ENCODE measurements at regions not wholly inside any gene's neighbourhood (a gene's known extent, or its start where the extent isn't known, plus 50 kb on each side); places are given as distances from the start of the nearest gene placed in this dataset.

DNA sequence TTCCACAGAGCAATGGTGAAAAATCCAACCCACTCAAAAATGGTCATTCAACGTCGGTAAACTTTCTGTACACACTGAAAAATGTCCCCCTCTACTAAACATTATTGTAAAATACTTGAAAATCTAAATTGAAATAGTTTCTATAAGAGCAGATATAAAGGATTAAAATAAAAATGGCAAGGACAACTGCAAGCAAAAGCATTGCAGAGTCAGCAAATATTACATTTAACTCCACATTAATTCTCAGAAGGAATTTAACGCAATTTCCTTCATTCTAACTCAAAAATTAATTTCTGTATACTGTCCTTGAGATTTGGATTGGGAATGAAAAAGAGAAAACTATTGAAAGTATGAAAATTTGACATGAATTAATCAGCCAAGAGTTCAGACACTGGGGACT, 64.4 kb upstream of the SSBP2 start:
- peaks cover 3% of the 10 kb centered on the region for H3K9me3 Mint-ChIP-seq (ENCODE audit: low read depth, unreplicated experiment)
- peaks cover 17% of the 10 kb centered on the region for H3K4me1 Mint-ChIP-seq (ENCODE audit: low read depth, unreplicated experiment)
- H3K27ac Mint-ChIP-seq (ENCODE audit: unreplicated experiment), result no peak overlapping the region
- BruUV-seq (replicated peaks), result no TSS peak
- H3K4me3 Mint-ChIP-seq (ENCODE audit: low read depth, unreplicated experiment), result no peak overlapping the region
- no peaks in the 10 kb centered on the region for H3K36me3 Mint-ChIP-seq (ENCODE audit: insufficient read depth, unreplicated experiment)
- DNase-seq, result no peak
- H3K27me3 Mint-ChIP-seq (ENCODE audit: unreplicated experiment), result no peaks in the 10 kb centered on the region
- intact Hi-C loops (cut with micrococcal nuclease; ENCODE audit: unreplicated experiment), result no loop called here
- CTCF ChIA-PET, result interaction anchor here (1.7 kb wide), 1 partner anchor 24 kb away, joined by 3 read pairs; no protein-coding TSS in a partner anchor
- TF ChIP-seq, protein P1, sequence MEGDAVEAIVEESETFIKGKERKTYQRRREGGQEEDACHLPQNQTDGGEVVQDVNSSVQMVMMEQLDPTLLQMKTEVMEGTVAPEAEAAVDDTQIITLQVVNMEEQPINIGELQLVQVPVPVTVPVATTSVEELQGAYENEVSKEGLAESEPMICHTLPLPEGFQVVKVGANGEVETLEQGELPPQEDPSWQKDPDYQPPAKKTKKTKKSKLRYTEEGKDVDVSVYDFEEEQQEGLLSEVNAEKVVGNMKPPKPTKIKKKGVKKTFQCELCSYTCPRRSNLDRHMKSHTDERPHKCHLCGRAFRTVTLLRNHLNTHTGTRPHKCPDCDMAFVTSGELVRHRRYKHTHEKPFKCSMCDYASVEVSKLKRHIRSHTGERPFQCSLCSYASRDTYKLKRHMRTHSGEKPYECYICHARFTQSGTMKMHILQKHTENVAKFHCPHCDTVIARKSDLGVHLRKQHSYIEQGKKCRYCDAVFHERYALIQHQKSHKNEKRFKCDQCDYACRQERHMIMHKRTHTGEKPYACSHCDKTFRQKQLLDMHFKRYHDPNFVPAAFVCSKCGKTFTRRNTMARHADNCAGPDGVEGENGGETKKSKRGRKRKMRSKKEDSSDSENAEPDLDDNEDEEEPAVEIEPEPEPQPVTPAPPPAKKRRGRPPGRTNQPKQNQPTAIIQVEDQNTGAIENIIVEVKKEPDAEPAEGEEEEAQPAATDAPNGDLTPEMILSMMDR (IDR thresholded peaks at IDR 0.05; ENCODE audit: unreplicated experiment), result no peak

DNA sequence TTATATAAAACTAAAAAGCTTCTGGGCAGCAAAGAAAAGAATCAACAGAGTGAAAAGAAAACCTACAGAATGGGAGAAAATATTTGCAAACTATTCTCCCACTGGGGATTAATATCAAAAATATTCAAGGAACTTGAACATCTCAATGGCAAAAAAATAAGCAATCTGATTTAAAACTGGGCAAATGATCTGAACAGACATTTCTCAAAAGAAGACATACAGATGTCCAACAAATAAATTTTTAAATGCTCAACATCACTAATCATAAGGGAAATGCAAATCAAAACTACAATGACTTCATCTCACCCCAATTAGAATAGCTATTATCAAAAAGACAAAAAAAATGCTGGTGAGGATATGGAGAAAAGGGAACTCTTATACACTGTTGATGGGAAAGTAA, 57.2 kb upstream of the SSBP2 start:
- CTCF ChIA-PET, result interaction anchor here (0.6 kb wide), 1 partner anchor 254 kb away, joined by 8 read pairs; no protein-coding TSS in a partner anchor
- BruUV-seq (replicated peaks), result no TSS peak
- Mint-ChIP-seq H3K27ac (ENCODE audit: unreplicated experiment) (no peak overlapping the region), H3K4me1 (ENCODE audit: low read depth, unreplicated experiment) (no peaks in the 10 kb centered on the region), H3K4me3 (ENCODE audit: low read depth, unreplicated experiment) (no peak overlapping the region), H3K27me3 (ENCODE audit: unreplicated experiment) (no peaks in the 10 kb centered on the region), H3K9me3 (ENCODE audit: low read depth, unreplicated experiment) (peaks cover 11% of the 10 kb centered on the region), H3K36me3 (ENCODE audit: insufficient read depth, unreplicated experiment) (no peaks in the 10 kb centered on the region)
- TF ChIP-seq, protein P1 (IDR thresholded peaks at IDR 0.05; ENCODE audit: unreplicated experiment), result no peak
- intact Hi-C loops (cut with micrococcal nuclease; ENCODE audit: unreplicated experiment), result no loop called here
- no peak for DNase-seq

DNA sequence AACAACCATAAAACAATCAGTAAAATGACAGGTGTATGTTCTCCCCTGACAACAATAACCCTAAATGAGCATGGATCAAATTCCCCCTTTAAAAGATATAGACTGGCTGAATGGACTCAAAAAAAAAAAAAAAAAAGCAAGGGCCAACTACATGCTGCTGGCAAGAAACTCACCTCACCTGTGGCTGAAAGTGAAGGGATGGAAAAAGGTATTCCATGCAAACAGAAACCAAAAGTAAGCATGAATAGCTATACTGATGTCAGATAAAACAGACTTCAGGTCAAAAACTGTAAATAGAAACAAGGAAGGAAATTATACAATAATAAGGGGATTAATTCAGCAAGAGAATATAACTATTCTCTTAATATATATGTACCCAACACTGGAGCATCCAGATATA, 54.2 kb upstream of the SSBP2 start:
- H3K4me3 Mint-ChIP-seq (ENCODE audit: low read depth, unreplicated experiment), result no peak overlapping the region
- H3K27me3 Mint-ChIP-seq (ENCODE audit: unreplicated experiment), result no peaks in the 10 kb centered on the region
- H3K9me3 Mint-ChIP-seq (ENCODE audit: low read depth, unreplicated experiment), result peaks cover 11% of the 10 kb centered on the region
- H3K4me1 Mint-ChIP-seq (ENCODE audit: low read depth, unreplicated experiment), result peaks cover 12% of the 10 kb centered on the region
- no TSS peak for BruUV-seq (replicated peaks)
- no peak for DNase-seq
- intact Hi-C loops (cut with micrococcal nuclease; ENCODE audit: unreplicated experiment), result no loop called here
- no peaks in the 10 kb centered on the region for H3K36me3 Mint-ChIP-seq (ENCODE audit: insufficient read depth, unreplicated experiment)
- TF ChIP-seq, protein P1 (IDR thresholded peaks at IDR 0.05; ENCODE audit: unreplicated experiment), result no peak
- CTCF ChIA-PET, result interaction anchor here (0.7 kb wide), 3 partner anchors 10 to 501 kb away, joined by 3 to 8 read pairs (median 3); no protein-coding TSS in a partner anchor
- H3K27ac Mint-ChIP-seq (ENCODE audit: unreplicated experiment), result no peak overlapping the region

DNA sequence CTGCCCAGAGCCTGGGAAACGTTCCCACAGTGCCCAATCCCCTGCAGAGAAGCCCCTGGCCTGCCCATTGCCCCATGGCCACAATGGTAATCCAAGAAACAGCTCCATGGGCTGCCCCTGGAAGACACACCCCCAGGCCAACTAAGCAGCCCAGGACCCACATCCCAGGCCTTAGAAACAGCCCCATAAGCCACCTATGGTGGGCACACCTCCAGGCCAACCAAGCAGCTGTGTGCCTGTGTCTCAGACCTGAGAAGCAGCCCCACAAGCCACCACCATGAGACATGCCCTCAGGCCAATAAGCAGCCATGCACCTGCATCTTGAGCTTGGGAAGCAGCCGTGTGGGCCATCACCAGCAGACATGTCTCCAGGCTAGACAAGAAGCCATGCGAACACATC, 52.9 kb upstream of the SSBP2 start:
- CTCF ChIA-PET, result no interaction called here
- no TSS peak for BruUV-seq (replicated peaks)
- Mint-ChIP-seq H3K4me3 (ENCODE audit: low read depth, unreplicated experiment) (no peak overlapping the region), H3K4me1 (ENCODE audit: low read depth, unreplicated experiment) (peaks cover 22% of the 10 kb centered on the region), H3K9me3 (ENCODE audit: low read depth, unreplicated experiment) (peaks cover 11% of the 10 kb centered on the region), H3K27ac (ENCODE audit: unreplicated experiment) (no peak overlapping the region), H3K27me3 (ENCODE audit: unreplicated experiment) (no peaks in the 10 kb centered on the region), H3K36me3 (ENCODE audit: insufficient read depth, unreplicated experiment) (no peaks in the 10 kb centered on the region)
- DNase-seq, result no peak
- TF ChIP-seq, protein P1 (IDR thresholded peaks at IDR 0.05; ENCODE audit: unreplicated experiment), result no peak
- intact Hi-C loops (cut with micrococcal nuclease; ENCODE audit: unreplicated experiment), result no loop called here

All from Calu3 (cell line).